Subcutaneous abdominal adipose tissue (tissue), 5 donors: ENCODE measurements at regions not wholly inside any gene's neighbourhood (a gene's known extent, or its start where the extent isn't known, plus 50 kb on each side); places are given as distances from the start of the nearest gene placed in this dataset.

Experiments
- H3K27ac ChIP-seq: one replicate; pipeline ENCODE4 v1.7.0; 2013; ENCODE audit warnings: low read depth, mild to moderate bottlenecking, inconsistent platforms, low read length, moderate library complexity
- H3K27me3 ChIP-seq, 5 donors: one replicate each; pipeline ENCODE4 v1.7.0; 2013; ENCODE audit warnings: low read length in 5 of 5, inconsistent platforms in 1 of 5; ENCODE audit not compliant: control insufficient read depth in 5 of 5, insufficient read depth in 4 of 5
- H3K36me3 ChIP-seq, 5 donors: one replicate each; pipeline ENCODE4 v1.7.0; 2013; ENCODE audit warnings: low read length in 5 of 5; ENCODE audit not compliant: control insufficient read depth in 5 of 5, insufficient read depth in 5 of 5
- H3K4me1 ChIP-seq, 5 donors: one replicate each; pipeline ENCODE4 v1.7.0; 2013; ENCODE audit warnings: low read length in 5 of 5, mild to moderate bottlenecking in 3 of 5, moderate library complexity in 1 of 5; ENCODE audit not compliant: control insufficient read depth in 5 of 5, insufficient read depth in 5 of 5
- H3K4me3 ChIP-seq, 5 donors: one replicate each; pipeline ENCODE4 v1.7.0; 2013; ENCODE audit warnings: low read length in 5 of 5, low read depth in 1 of 5
- H3K9ac ChIP-seq, 5 donors: one replicate each; pipeline ENCODE4 v1.7.0; 2013; ENCODE audit warnings: low read length in 5 of 5, mild to moderate bottlenecking in 4 of 5, moderate library complexity in 3 of 5
- H3K9me3 ChIP-seq, 5 donors: one replicate each; pipeline ENCODE4 v1.7.0; 2013; ENCODE audit warnings: low read length in 5 of 5; ENCODE audit not compliant: control insufficient read depth in 5 of 5
- donor health status: healthy.
- donor health status: healthy.
- donor health status: healthy.
- donor health status: healthy.
- donor health status: healthy.

GRCh38 chr18:24793742-24794141 is 333.3 kb downstream of the HRH4 start:
- Histone ChIP-seq H3K9me3 (peaks cover 0 to 3% (median 0%) of the 10 kb centered on the region in 5 donors), H3K4me3 (no peak overlapping the region), H3K4me1 (peaks cover 0 to 1% (median 0%) of the 10 kb centered on the region in 5 donors), H3K9ac (no peak overlapping the region), H3K36me3 (no peaks in the 10 kb centered on the region), H3K27ac (no peak overlapping the region), H3K27me3 (peaks cover 0 to 3% (median 0%) of the 10 kb centered on the region in 5 donors)

DNA sequence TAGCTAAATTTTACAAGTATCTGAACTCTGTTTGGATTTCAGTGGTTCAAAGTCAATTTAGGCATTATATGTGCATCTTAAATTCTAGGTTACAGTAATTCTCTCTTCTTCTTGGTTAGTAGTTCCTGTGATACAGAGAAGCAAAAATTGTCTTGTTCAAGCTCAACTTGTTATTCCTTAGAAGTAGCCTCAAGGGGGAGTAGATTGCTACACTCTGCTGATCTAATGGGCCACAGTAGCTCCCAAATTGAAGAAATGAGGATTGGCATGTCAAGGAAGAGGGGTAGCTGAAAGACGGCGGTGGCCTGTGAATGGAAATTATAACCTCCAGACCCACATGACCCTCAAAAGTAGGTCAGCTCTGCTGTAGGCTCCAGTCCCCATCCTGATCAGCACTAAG is 334.7 kb downstream of the HRH4 start:
- H3K9me3 ChIP-seq: no peaks in the 10 kb centered on the region
- H3K36me3 ChIP-seq: no peaks in the 10 kb centered on the region
- H3K4me3 ChIP-seq: no peak overlapping the region
- H3K27me3 ChIP-seq: peaks cover 0 to 3% (median 0%) of the 10 kb centered on the region in 5 donors
- H3K27ac ChIP-seq: no peak overlapping the region
- H3K4me1 ChIP-seq: peaks cover 0 to 4% (median 0%) of the 10 kb centered on the region in 5 donors
- H3K9ac ChIP-seq: no peak overlapping the region

DNA sequence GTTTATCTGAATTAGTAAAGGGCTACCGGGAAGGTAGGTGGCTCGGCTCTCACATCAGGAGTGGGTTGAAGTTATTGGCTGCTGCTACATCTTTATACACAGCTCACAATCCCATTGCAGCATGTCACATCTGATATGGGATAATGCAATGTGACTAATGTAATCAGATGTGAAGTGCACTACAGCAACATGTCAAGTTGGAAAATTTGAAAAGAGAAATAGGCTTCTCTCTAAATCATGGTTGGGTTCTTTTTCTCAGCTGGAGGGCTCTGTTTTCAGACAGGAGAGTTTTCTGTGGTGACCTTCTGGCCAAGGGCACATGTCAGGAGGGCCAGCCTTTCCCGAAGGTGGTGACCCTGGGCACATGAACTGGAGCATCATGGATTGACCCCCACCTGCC is 337.5 kb downstream of the HRH4 start:
- H3K9me3 ChIP-seq: no peaks in the 10 kb centered on the region
- peaks cover 0 to 4% (median 0%) of the 10 kb centered on the region in 5 donors for H3K4me1 ChIP-seq
- H3K9ac ChIP-seq: no peak overlapping the region
- H3K4me3 ChIP-seq: no peak overlapping the region
- no peaks in the 10 kb centered on the region for H3K27me3 ChIP-seq
- no peaks in the 10 kb centered on the region for H3K36me3 ChIP-seq
- no peak overlapping the region for H3K27ac ChIP-seq

GRCh38 chr18:24799176-24799575 is 338.7 kb downstream of the HRH4 start:
- Histone ChIP-seq H3K9ac (no peak overlapping the region), H3K27ac (no peak overlapping the region), H3K4me3 (no peak overlapping the region), H3K36me3 (no peaks in the 10 kb centered on the region), H3K27me3 (no peaks in the 10 kb centered on the region), H3K9me3 (no peaks in the 10 kb centered on the region), H3K4me1 (peaks cover 0 to 4% (median 0%) of the 10 kb centered on the region in 5 donors)

- Histone ChIP-seq H3K27ac (no peak overlapping the region), H3K36me3 (no peaks in the 10 kb centered on the region), H3K9me3 (no peaks in the 10 kb centered on the region), H3K4me3 (no peak overlapping the region), H3K9ac (no peak overlapping the region), H3K4me1 (peaks cover 0 to 4% (median 0%) of the 10 kb centered on the region in 5 donors), H3K27me3 (no peaks in the 10 kb centered on the region)
These were observed 339.3 kb downstream of the HRH4 start for GRCh38 chr18:24799720-24800119.

GRCh38 chr18:24801001-24801400 is 340.6 kb downstream of the HRH4 start:
- Histone ChIP-seq H3K9ac (no peak overlapping the region), H3K36me3 (no peaks in the 10 kb centered on the region), H3K4me3 (no peak overlapping the region), H3K4me1 (peaks cover 0 to 4% (median 0%) of the 10 kb centered on the region in 5 donors), H3K9me3 (no peaks in the 10 kb centered on the region), H3K27me3 (no peaks in the 10 kb centered on the region), H3K27ac (no peak overlapping the region)

- Histone ChIP-seq H3K27ac (no peak overlapping the region), H3K27me3 (no peaks in the 10 kb centered on the region), H3K4me3 (no peak overlapping the region), H3K4me1 (peaks cover 0 to 4% (median 0%) of the 10 kb centered on the region in 5 donors), H3K9ac (no peak overlapping the region), H3K9me3 (no peaks in the 10 kb centered on the region), H3K36me3 (no peaks in the 10 kb centered on the region)
These were observed 342.0 kb downstream of the HRH4 start for GRCh38 chr18:24802456-24802855.

- H3K27me3 ChIP-seq: no peaks in the 10 kb centered on the region
- no peak overlapping the region for H3K9ac ChIP-seq
- no peaks in the 10 kb centered on the region for H3K4me1 ChIP-seq
- H3K9me3 ChIP-seq: peaks cover 0 to 8% (median 0%) of the 10 kb centered on the region in 5 donors
- H3K36me3 ChIP-seq: no peaks in the 10 kb centered on the region
- no peak overlapping the region for H3K4me3 ChIP-seq
- no peak overlapping the region for H3K27ac ChIP-seq
These were observed 344.7 kb downstream of the HRH4 start for GRCh38 chr18:24805156-24805555.

DNA sequence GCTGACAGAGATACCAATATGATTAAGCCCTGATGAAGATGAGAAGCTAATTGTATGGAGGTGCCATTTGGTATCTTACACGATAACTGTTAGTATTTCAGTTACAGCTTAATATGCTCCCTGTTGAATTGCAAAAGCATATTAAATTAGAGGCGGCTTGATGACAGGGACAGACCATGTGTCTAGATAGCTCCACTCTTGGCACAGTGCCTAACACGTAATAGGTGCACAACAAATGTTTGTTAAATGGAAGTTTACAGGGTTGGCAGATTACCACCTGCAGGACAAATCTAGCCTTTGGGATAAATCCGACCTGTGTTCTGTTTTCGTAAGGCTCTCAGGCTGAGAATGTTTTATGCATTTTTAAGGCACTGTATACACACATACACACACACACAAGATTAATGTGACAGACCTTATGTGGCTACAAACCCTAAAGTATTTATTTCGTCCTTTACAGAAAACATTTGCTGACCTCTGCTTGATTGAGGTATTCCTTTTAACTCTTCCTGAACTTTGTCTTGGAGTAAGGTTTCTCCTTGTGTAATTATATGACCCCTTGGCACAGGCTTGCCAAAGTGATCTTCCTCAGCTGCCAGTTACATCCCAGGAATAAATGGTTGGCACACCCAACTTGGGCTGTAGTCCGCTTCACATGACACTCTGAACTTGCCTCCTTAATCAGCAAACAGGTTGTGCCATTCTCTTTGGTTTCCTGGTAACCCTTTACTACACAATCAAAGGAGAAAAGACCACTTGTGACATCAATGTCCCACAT is 348.9 kb downstream of the HRH4 start:
- H3K27me3 ChIP-seq: no peaks in the 10 kb centered on the region
- H3K4me3 ChIP-seq: no peak overlapping the region
- peaks cover 0 to 5% (median 0%) of the 10 kb centered on the region in 5 donors for H3K4me1 ChIP-seq
- no peak overlapping the region for H3K9ac ChIP-seq
- H3K27ac ChIP-seq: no peak overlapping the region
- no peaks in the 10 kb centered on the region for H3K36me3 ChIP-seq
- H3K9me3 ChIP-seq: peaks cover 0 to 8% (median 0%) of the 10 kb centered on the region in 5 donors

- no peak overlapping the region for H3K4me3 ChIP-seq
- H3K27ac ChIP-seq: no peak overlapping the region
- peaks cover 0 to 8% (median 0%) of the 10 kb centered on the region in 5 donors for H3K9me3 ChIP-seq
- no peak overlapping the region for H3K9ac ChIP-seq
- no peaks in the 10 kb centered on the region for H3K36me3 ChIP-seq
- H3K4me1 ChIP-seq: peaks cover 0 to 5% (median 0%) of the 10 kb centered on the region in 5 donors
- H3K27me3 ChIP-seq: no peaks in the 10 kb centered on the region
These were observed 350.3 kb downstream of the HRH4 start for GRCh38 chr18:24810561-24811305.
